Fibroblast of skin of scalp (primary cell): ENCODE measurements at regions not wholly inside any gene's neighbourhood (a gene's known extent, or its start where the extent isn't known, plus 50 kb on each side); places are given as distances from the start of the nearest gene placed in this dataset.
A peak's percentile ranks its signal among the peaks of the same experiment; 100 is the strongest.

Experiments
- DNase-seq: peaks from one replicate; pipeline ENCODE4 v3.0.0-alpha.2; 2013

DNA sequence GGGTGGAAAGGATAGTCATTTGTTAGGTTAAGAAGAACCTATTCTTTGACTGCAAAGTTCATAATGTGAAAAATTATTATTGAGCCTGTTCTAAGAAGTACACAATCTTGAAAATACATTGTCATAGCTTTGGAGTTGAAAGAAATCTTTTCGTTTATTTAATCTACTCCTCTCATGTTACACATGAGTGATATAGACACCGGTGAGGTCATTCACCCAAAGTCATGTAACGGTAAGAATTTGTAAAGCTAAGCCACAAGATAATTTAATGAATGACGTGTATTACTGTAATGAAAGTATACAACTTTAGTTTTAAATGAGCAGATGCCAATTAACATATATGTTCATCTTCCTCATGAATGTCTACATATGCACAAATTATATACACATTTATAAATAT is 284.1 kb upstream of the PDE4D start:
- DNase-seq: no peak

DNA sequence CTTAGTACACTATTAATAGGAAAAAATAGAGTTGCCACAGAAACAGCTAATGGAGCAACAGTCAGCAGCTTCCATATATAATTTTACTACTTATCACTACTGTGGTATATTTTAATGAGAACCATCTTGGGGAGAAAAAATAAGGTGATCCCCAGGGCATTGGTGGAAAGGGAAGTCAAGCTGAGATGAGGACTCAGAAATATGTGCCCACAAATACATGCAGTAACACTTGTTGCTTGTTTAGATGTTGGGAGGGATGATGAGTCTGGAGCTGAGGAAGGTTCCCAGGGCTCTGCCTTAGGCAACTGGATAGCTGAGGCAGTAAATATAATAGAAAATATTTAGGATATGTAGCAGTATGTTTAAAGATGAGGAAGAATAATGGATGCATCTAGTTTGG is 280.1 kb upstream of the PDE4D start:
- DNase-seq: peak; percentile 75

GRCh38 chr5:60163762-60164161 is 270.2 kb upstream of the PDE4D start:
- DNase-seq: peak; percentile 80

GRCh38 chr5:60162441-60162840 is 268.9 kb upstream of the PDE4D start:
- DNase-seq: no peak

DNA sequence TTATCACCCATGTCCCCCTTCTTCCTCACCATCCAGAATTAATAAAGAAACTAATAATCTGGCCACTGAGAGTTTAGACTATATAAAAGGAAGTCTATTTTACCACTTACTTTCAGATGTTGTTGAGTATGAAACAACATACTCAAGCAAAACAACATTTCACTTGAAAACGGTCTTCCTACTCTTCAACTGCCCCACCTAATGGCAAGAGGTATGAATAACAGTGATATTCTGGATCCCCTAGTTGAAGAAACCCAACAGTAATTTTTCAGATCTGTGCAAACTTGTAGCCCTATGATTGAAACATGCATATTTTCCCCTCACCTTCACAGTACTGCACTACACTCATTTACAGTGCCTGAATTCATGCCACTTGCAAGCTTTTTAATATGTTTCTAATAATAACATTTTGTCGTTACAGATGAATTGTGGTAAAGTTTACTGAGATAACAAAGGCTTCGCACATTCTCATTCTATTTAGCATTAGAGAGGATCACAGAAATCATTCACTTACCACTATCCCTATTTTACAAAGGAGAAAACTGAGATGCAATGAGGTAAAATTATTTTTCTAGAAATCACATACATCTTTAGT is 267.9 kb upstream of the PDE4D start:
- peak; percentile 54 for DNase-seq

DNA sequence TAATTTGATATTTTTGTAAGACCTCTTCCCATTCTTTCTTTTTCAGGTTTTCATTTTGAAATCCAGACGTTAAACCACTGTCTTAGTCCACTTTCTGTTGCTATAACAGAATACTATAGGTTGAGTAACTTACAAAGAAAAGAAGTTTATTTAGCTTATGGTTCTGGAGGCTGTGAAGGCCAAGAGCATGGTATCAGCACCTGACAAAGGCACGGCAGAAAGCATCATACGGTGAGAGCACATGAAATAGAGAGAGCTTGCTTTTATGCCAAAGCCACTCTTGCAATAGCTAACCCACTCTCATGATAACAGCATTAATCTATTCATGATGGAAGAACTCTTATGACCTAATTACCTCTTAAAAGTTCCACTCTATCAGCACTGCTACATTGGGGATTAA is 255.6 kb upstream of the PDE4D start:
- no peak for DNase-seq

DNA sequence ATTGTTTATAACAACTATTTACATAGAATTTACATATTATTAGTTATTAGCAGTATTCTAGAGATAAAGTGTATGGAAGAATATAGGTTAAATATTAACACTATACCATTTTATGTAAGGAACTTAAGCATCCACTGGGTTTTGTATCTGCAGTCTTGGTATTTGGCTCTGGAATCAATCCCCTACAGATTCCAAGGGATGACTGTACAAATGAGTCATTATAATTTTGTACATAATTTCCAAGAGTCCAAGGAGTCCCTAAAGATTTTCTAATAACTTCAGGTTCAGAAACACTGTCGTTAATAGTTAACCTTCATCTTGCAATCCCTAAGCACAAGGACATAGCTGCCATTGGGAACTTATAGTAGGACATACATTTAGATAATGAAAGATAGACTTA is 254.8 kb upstream of the PDE4D start:
- DNase-seq: peak; percentile 80

DNA sequence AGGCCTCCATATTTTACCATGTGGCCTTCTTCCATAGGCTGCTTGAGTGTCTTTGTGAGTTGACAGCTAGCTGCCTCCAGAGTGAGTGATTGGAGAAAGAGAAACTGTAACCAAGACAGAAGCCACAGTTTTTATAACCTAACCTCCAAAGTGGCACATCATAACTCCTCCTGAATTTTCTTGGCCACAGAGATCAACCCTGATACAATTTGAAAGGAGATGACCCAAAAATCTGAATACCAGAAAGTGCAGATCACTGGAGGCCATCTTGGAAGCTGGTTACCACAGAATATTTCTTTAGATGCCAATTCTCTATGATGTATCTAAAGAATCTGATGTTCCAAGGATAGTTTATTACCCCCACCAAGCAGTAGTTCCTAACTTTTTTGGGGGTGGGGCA is 254.3 kb upstream of the PDE4D start:
- peak; percentile 62 for DNase-seq

GRCh38 chr5:60143942-60144549 is 250.5 kb upstream of the PDE4D start:
- DNase-seq: no peak

DNA sequence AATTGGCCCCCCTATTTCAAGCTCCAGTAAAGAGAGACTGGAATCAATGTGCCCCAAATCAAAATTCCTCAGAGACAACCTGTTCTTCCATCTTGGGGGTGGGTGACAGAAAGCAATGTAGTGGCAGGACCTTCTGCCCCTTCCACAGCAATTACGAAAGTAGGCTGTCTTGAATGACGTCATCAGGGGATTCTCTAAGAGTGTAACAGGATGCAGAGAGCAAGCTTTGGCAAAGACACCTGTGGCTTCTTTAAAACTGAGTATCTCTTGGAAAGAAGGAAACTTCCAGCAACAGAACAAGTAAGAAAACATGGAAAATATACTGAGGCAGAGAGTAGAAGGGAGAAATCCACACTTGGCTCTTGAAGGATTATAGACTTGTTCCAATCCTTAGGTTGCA is 247.6 kb upstream of the PDE4D start:
- DNase-seq: no peak

DNA sequence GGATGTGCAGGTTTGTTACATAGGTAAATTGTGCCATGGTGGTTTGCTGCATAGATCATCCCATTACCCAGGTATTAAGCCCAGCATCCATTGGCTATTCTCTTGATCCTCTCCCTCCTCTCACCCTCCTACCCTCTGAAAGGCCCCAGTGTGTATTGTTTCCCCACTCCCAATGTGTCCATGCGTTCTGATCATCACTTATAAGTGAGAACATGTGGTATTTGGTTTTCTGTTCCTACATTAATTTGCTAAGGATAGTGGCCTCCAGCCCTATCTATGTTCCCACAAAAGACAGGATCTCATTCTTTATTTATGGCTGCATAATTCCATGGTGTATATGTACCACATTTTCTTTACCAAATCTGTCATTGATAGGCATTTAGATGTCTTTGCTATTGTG is 243.3 kb upstream of the PDE4D start:
- DNase-seq: no peak

DNA sequence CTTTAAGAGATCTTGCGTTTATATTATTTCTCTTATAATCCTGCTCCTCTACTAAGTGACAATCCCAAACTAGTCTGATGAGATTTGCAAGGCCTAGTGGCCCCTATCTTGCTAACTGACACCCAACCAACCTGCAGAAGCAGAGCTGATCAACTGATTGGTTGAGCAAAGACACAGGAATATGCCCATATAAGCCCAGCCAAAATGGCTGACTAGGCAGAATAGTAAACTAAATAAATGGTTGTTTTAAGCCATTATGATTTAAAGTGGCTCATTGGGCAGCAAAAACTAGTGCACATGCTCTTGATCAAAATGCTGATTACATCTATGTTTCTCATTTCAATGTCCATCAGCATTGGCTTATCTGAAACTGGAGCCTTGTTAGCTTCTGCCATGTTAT is 238.0 kb upstream of the PDE4D start:
- DNase-seq: no peak

DNA sequence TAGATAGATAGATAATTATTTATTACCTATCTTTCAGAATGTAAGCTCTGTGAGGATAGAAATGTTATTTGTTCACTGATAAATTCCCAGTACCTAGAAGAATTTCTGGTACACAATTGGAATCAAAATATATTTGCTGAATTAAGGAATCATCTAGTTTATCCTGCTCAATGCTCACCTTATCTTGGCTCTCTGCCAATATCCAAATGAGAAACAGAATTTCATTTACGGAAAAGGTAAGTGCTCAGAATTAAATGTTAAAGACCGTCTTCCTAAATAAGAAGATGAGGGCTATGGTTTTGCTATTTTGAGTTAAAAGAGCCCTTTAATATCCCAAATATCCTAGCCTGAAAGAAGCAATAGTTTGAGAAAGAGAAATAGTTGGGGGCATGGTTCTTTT is 232.1 kb upstream of the PDE4D start:
- no peak for DNase-seq

GRCh38 chr5:60102961-60103693 is 209.6 kb upstream of the PDE4D start:
- DNase-seq: peak; percentile 97

DNA sequence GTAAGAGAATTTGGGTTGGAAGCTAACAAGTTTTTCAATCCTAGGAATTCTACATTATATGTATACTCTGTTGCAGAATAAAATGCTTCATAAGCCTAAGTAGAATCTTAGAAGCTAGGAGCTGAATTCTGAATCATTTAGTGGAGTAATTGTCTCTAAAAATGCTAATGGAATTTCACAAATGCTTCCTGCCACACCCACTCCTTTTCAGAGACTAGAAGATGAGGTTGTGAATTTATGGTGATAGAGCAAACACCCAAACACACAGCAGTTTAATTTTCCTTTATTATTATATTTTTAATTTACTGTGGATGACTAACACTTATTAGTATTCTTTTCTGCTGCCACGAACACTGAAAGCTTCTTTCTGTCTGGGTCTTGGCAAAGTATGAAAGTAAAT is 208.0 kb upstream of the PDE4D start:
- peak; percentile 60 for DNase-seq

- peak; percentile 78 for DNase-seq
These were observed 199.3 kb upstream of the PDE4D start for GRCh38 chr5:60092671-60093422.

GRCh38 chr5:60086583-60086982 is 193.1 kb upstream of the PDE4D start:
- DNase-seq: no peak

GRCh38 chr5:60084226-60084625 is 190.7 kb upstream of the PDE4D start:
- no peak for DNase-seq

- DNase-seq: no peak
These were observed 183.8 kb upstream of the PDE4D start for GRCh38 chr5:60077292-60077691.

DNA sequence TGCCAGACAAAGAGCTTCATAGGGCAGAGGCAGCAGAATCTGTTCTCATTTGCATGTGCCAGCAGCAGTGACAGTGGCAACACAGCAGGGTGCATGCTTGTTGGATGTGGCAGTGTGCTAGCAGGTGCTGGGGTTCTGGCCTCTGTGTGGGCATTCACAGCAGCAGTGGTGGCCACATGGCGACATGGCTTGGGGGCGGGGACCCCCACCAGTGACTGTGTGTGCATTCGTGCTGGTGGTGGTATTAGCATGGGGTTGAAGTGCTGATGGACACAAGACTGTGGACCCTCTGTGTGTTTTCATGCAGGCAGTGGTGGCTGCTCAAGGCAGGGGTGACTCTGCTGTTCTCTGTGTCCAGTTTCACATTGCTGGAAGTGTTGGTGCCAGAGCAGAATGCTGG is 183.2 kb upstream of the PDE4D start:
- no peak for DNase-seq

- DNase-seq: peak; percentile 81
These were observed 173.0 kb upstream of the PDE4D start for GRCh38 chr5:60066502-60066901.

GRCh38 chr5:60060389-60060788 is 166.9 kb upstream of the PDE4D start:
- DNase-seq: no peak

DNA sequence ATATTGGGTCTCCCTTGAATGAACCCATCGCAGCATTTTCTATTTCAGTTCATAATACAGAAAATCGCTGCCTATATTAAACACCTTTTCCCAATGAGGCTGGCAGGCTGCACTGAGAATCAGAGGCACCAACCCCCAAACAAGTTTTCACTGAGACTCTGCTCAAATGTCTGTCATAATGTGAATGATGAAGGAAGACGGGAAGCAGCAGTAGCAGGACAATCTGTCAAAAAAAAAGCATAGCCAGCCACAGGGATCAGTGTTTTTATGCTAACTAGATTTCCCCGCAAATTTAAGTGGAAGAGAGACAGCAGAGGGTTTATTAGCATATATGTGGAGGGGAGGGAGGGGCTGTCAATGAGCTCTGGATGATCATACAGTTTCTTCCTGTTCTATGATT is 162.7 kb upstream of the PDE4D start:
- DNase-seq: no peak

DNA sequence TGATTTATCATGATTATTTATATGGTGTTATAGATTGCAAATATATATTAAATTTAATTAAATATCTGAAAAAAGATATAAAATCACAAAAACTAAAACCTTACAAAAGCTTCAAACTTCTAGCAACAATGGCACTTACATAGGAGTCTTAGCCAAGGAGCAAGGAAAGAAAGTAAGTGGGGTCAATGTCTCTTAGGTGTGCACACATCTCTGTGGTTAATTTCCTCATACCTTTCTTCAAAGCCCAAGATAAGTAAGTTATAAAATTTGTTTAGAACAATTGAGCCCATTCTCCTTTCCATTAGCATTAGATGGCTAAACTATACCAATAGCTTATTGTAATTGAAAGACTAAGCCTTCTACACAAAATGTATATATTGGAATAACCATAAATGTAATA is 161.6 kb upstream of the PDE4D start:
- no peak for DNase-seq
